Kidney (tissue), 13 donors: ENCODE measurements at regions not wholly inside any gene's neighbourhood (a gene's known extent, or its start where the extent isn't known, plus 50 kb on each side); places are given as distances from the start of the nearest gene placed in this dataset.

Experiments used
- DNase-seq, 5 donors: peaks; one replicate each; pipeline ENCODE4 v3.0.0-alpha.2; 2013 to 2020
- FAIRE-seq: peaks from 2 replicates; lab custom pipeline; 2012; peaks lifted over from hg19 to GRCh38; lab: Jason Lieb, UNC
- H3K27ac ChIP-seq, 2 donors: one replicate each; pipeline ENCODE4 v1.7.0; 2013; ENCODE audit warnings: low read depth in 2 of 2, low read length in 2 of 2, inconsistent platforms in 1 of 2
- H3K27me3 ChIP-seq: one replicate; pipeline ENCODE4 v1.7.1; 2013; ENCODE audit warnings: low read length, inconsistent platforms; ENCODE audit not compliant: control insufficient read depth, insufficient read depth
- H3K36me3 ChIP-seq, 3 donors: one replicate each; pipeline versions ENCODE4 v1.7.0 to v1.7.1; 2013; ENCODE audit warnings: low read length in 3 of 3, control low read depth in 1 of 3, inconsistent platforms in 1 of 3; ENCODE audit not compliant: insufficient read depth in 3 of 3, control insufficient read depth in 2 of 3
- H3K4me1 ChIP-seq, 3 donors: one replicate each; pipeline versions ENCODE4 v1.7.0 to v1.7.1; 2013; ENCODE audit warnings: low read length in 3 of 3, inconsistent platforms in 1 of 3, low read depth in 1 of 3; ENCODE audit not compliant: control insufficient read depth in 2 of 3, insufficient read depth in 2 of 3
- H3K4me3 ChIP-seq, 3 donors: one replicate each; pipeline versions ENCODE4 v1.7.0 to v1.8.1; 2013; ENCODE audit warnings: low read length in 3 of 3, control low read depth in 1 of 3, inconsistent platforms in 1 of 3
- H3K9ac ChIP-seq, 3 donors: one replicate each; pipeline versions ENCODE4 v1.7.0 to v1.7.1; 2013; ENCODE audit warnings: low read length in 3 of 3, control low read depth in 1 of 3, inconsistent platforms in 1 of 3
- H3K9me3 ChIP-seq, 3 donors: one replicate each; pipeline versions ENCODE4 v1.7.0 to v1.7.1; 2013; ENCODE audit warnings: low read length in 3 of 3, control low read depth in 1 of 3, inconsistent platforms in 1 of 3; ENCODE audit not compliant: control insufficient read depth in 2 of 3, insufficient read depth in 1 of 3
- CTCF ChIP-seq: IDR thresholded peaks from 3 replicates; pipeline ENCODE4 v1.5.1; 2012; ENCODE audit warnings: mild to moderate bottlenecking, moderate library complexity, borderline replicate concordance; ENCODE audit not compliant: insufficient read depth; ENCODE audit errors: extremely low read depth
- intact Hi-C: fragments of 100-400 bp; cut with DNase I; formaldehyde crosslinking; loops from one replicate; pipeline ENCODE4 v1.11.1; 2022
- donor health status: control.
- donor health status: control.
- donor health status: control.
- donor health status: control.
- donor health status: control.
- donor health status: DM: yes; HTN: yes; CAD: no.
- donor health status: Normal renal cell carcinoma (clear cell type).

GRCh38 chr4:138891631-138892031 is 124.0 kb upstream of the NOCT start:
- Histone ChIP-seq H3K4me1 (no peaks in the 10 kb centered on the region), H3K4me3 (no peak overlapping the region), H3K27me3 (no peaks in the 10 kb centered on the region), H3K9me3 (no peaks in the 10 kb centered on the region), H3K36me3 (no peaks in the 10 kb centered on the region), H3K27ac (no peak overlapping the region), H3K9ac (no peak overlapping the region)
- intact Hi-C loops = no loop called here
- FAIRE-seq (no peak), DNase-seq (no peak)
- no peak for TF ChIP-seq CTCF

GRCh38 chr4:138890891-138891570 is 124.5 kb upstream of the NOCT start:
- H3K9ac ChIP-seq = no peak overlapping the region
- no peaks in the 10 kb centered on the region for H3K27me3 ChIP-seq
- no peak for FAIRE-seq
- no peak overlapping the region for H3K27ac ChIP-seq
- no peaks in the 10 kb centered on the region for H3K36me3 ChIP-seq
- no peak overlapping the region for H3K4me3 ChIP-seq
- H3K9me3 ChIP-seq = no peaks in the 10 kb centered on the region
- no peaks in the 10 kb centered on the region for H3K4me1 ChIP-seq
- intact Hi-C loops = no loop called here
- no peak for TF ChIP-seq CTCF
- DNase-seq = no peak

GRCh38 chr4:138889216-138889615 is 126.4 kb upstream of the NOCT start:
- no peaks in the 10 kb centered on the region for H3K9me3 ChIP-seq
- no peaks in the 10 kb centered on the region for H3K27me3 ChIP-seq
- H3K4me1 ChIP-seq = no peaks in the 10 kb centered on the region
- DNase-seq = no peak
- no peak overlapping the region for H3K9ac ChIP-seq
- no peak overlapping the region for H3K4me3 ChIP-seq
- H3K36me3 ChIP-seq = no peaks in the 10 kb centered on the region
- no peak overlapping the region for H3K27ac ChIP-seq
- FAIRE-seq = no peak
- TF ChIP-seq CTCF = no peak
- intact Hi-C loops = no loop called here

- Histone ChIP-seq H3K9ac (no peak overlapping the region), H3K36me3 (no peaks in the 10 kb centered on the region), H3K27ac (no peak overlapping the region), H3K4me1 (no peaks in the 10 kb centered on the region), H3K9me3 (no peaks in the 10 kb centered on the region), H3K27me3 (no peaks in the 10 kb centered on the region), H3K4me3 (no peak overlapping the region)
- intact Hi-C loops = no loop called here
- FAIRE-seq = no peak
- TF ChIP-seq CTCF = no peak
- DNase-seq = no peak
Measured at GRCh38 chr4:138887741-138888140, 127.8 kb upstream of the NOCT start.
